ENCODE measurements at regions not wholly inside any gene's neighbourhood (a gene's known extent, or its start where the extent isn't known, plus 50 kb on each side); places are given as distances from the start of the nearest gene placed in this dataset.

GRCh38 chr2:192735447-192735846, 540.7 kb upstream of the TMEFF2 start:
- TF ChIP-seq ZFX (IDR thresholded peaks at IDR 0.05; ENCODE audit: borderline replicate concordance): no peak
- TF ChIP-seq CTCF (IDR thresholded peaks at IDR 0.05): no peak
- H3K27ac ChIP-seq: no peak overlapping the region

GRCh38 chr2:192729369-192729768, 534.6 kb upstream of the TMEFF2 start:
- no peak overlapping the region for H3K27ac ChIP-seq
- no peak for TF ChIP-seq ZFX (IDR thresholded peaks at IDR 0.05; ENCODE audit: borderline replicate concordance)
- TF ChIP-seq CTCF (IDR thresholded peaks at IDR 0.05): no peak

- no peak for TF ChIP-seq CTCF (IDR thresholded peaks at IDR 0.05)
- TF ChIP-seq ZFX (IDR thresholded peaks at IDR 0.05; ENCODE audit: borderline replicate concordance): no peak
- H3K27ac ChIP-seq: no peak overlapping the region
Measured at GRCh38 chr2:192725991-192726390, 531.3 kb upstream of the TMEFF2 start.

- no peak for TF ChIP-seq ZFX (IDR thresholded peaks at IDR 0.05; ENCODE audit: borderline replicate concordance)
- no peak for TF ChIP-seq CTCF (IDR thresholded peaks at IDR 0.05)
- no peak overlapping the region for H3K27ac ChIP-seq
Measured at GRCh38 chr2:192719629-192720028, 524.9 kb upstream of the TMEFF2 start.

- TF ChIP-seq CTCF (IDR thresholded peaks at IDR 0.05): no peak
- no peak for TF ChIP-seq ZFX (IDR thresholded peaks at IDR 0.05; ENCODE audit: borderline replicate concordance)
- no peak overlapping the region for H3K27ac ChIP-seq
Measured at GRCh38 chr2:192718340-192718739, 523.6 kb upstream of the TMEFF2 start.

- TF ChIP-seq CTCF (IDR thresholded peaks at IDR 0.05): no peak
- TF ChIP-seq ZFX (IDR thresholded peaks at IDR 0.05; ENCODE audit: borderline replicate concordance): no peak
- no peak overlapping the region for H3K27ac ChIP-seq
Measured at GRCh38 chr2:192700934-192701333, 506.2 kb upstream of the TMEFF2 start.

- TF ChIP-seq ZFX (IDR thresholded peaks at IDR 0.05; ENCODE audit: borderline replicate concordance): no peak
- no peak for TF ChIP-seq CTCF (IDR thresholded peaks at IDR 0.05)
- H3K27ac ChIP-seq: no peak overlapping the region
Measured at GRCh38 chr2:192697880-192698279, 503.1 kb upstream of the TMEFF2 start.

Measured in 22Rv1 (cell line).